Neural crest cell (in vitro differentiated cells): ENCODE measurements at regions not wholly inside any gene's neighbourhood (a gene's known extent, or its start where the extent isn't known, plus 50 kb on each side); places are given as distances from the start of the nearest gene placed in this dataset.

Experiments used
- DNase-seq: peaks from one replicate; pipeline ENCODE4 v3.0.0; 2021; ENCODE audit warnings: low read depth, mixed read lengths, low spot score
- H3K27ac Mint-ChIP-seq: one replicate; pipeline ENCODE4 v1.8.0; 2021; ENCODE audit warnings: mild to moderate bottlenecking, mixed read lengths; ENCODE audit not compliant: unreplicated experiment
- H3K27me3 Mint-ChIP-seq: 2 replicates; pipeline ENCODE4 v1.8.0; 2021; ENCODE audit warnings: low read depth, mild to moderate bottlenecking, mixed read lengths
- H3K36me3 Mint-ChIP-seq: 2 replicates; pipeline ENCODE4 v1.8.0; 2021; ENCODE audit warnings: low read depth, mild to moderate bottlenecking, mixed read lengths
- H3K4me1 Mint-ChIP-seq: 2 replicates; pipeline ENCODE4 v1.8.0; 2021; ENCODE audit warnings: mixed read lengths
- H3K4me3 Mint-ChIP-seq: one replicate; pipeline ENCODE4 v1.8.0; 2021; ENCODE audit warnings: mild to moderate bottlenecking, mixed read lengths
- H3K9me3 Mint-ChIP-seq: 2 replicates; pipeline ENCODE4 v1.8.0; 2021; ENCODE audit warnings: mixed read lengths
- CTCF ChIP-seq: fragments of 200-600 bp; sonication (generic); conservative IDR thresholded peaks from 2 replicates; pipeline ENCODE4 v1.5.0; 2021; ENCODE audit warnings: antibody characterized with exemption, mild to moderate bottlenecking

DNA sequence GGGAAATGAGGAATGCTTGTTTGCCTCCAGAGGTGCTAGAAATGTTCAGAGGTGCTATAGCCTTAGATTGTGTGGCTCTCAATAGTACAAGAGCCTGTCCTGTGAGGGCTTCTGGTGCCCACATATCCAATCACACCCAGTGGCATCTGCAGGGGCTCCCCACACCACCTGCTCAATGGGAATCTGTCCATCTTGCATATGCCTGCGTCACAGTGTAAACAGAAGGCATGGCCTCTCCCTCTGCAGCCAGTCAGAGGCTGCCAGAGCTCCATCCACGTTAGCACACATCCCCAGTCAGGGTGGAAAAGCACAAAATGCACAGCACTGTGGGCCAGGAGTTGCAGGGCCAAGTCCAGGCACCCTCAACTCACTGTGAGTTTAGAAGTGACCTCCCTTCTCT is 113.6 kb upstream of the GRIK3 start:
- no peaks in the 10 kb centered on the region for H3K9me3 Mint-ChIP-seq
- H3K27me3 Mint-ChIP-seq: peaks cover 45% of the 10 kb centered on the region
- H3K4me3 Mint-ChIP-seq: no peak overlapping the region
- TF ChIP-seq CTCF: no peak
- no peaks in the 10 kb centered on the region for H3K4me1 Mint-ChIP-seq
- no peaks in the 10 kb centered on the region for H3K36me3 Mint-ChIP-seq
- no peak for DNase-seq
- no peak overlapping the region for H3K27ac Mint-ChIP-seq

DNA sequence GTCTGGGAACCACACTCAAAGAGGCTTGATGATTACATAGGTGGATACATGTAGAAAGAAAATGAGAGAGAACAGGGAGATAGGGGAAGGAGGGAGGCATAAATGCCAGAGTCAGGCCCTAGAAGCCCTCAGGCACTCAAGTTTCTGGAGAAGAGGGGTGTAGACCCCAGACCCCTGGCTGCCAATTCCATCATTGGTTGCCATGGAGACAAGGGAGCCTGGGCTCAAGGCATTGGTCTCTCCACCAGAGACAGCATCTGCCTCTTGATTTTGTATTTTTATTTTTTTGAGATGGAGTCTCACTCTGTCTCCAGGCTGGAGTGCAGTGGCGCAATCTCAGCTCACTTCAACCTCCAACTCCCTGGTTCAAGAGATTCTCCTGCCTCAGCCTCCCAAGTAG is 114.3 kb upstream of the GRIK3 start:
- H3K27me3 Mint-ChIP-seq: peaks cover 38% of the 10 kb centered on the region
- no peak overlapping the region for H3K27ac Mint-ChIP-seq
- H3K36me3 Mint-ChIP-seq: no peaks in the 10 kb centered on the region
- no peak overlapping the region for H3K4me3 Mint-ChIP-seq
- H3K9me3 Mint-ChIP-seq: no peaks in the 10 kb centered on the region
- no peak for DNase-seq
- H3K4me1 Mint-ChIP-seq: no peaks in the 10 kb centered on the region
- no peak for TF ChIP-seq CTCF

DNA sequence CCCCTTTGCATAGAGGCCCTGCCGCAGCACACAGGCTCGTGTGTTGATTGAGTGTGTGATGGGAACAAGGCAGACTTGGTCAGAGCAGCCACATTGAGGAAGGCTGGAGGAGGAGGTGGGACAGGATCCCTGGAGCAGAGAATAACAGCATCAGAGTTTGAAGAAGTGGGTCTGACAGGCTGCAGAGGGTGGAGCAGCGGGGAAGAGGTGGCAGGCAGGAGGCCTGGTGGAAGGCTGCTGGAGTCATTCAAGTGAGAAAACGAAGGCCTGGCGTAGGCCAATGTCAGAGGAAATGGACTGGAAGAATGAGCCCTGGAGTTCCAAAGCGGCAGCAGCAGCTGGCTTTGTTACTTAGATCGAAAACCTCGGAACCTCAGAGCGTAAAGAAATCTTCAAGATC is 115.0 kb upstream of the GRIK3 start:
- Mint-ChIP-seq H3K27ac (no peak overlapping the region), H3K9me3 (no peaks in the 10 kb centered on the region), H3K4me3 (no peak overlapping the region), H3K4me1 (no peaks in the 10 kb centered on the region), H3K27me3 (peaks cover 34% of the 10 kb centered on the region), H3K36me3 (no peaks in the 10 kb centered on the region)
- no peak for TF ChIP-seq CTCF
- DNase-seq: no peak

GRCh38 chr1:37150986-37151385 is 116.7 kb upstream of the GRIK3 start:
- no peak for DNase-seq
- Mint-ChIP-seq H3K9me3 (peaks cover 3% of the 10 kb centered on the region), H3K27me3 (peaks cover 21% of the 10 kb centered on the region), H3K4me1 (no peaks in the 10 kb centered on the region), H3K36me3 (no peaks in the 10 kb centered on the region), H3K4me3 (no peak overlapping the region), H3K27ac (no peak overlapping the region)
- TF ChIP-seq CTCF: no peak

DNA sequence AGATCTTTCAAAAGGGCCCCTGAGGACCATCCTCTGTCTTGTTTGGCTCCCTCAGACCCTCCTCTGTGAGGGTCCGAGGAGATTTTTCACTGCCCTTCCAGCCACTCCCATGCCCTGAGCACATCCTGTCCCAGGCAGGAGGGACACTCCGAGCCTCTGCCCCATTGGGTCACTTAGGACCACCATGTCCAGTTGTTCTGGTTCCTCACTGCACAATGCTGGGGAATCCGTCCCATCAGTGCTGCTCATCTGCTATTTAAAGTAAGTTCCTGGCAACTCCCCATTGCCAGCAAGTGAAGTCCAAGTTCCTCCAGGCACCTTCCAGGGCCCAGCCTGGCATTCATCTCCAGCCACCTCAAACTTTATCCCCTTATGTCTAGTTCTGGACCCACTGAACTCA is 117.5 kb upstream of the GRIK3 start:
- H3K36me3 Mint-ChIP-seq: no peaks in the 10 kb centered on the region
- no peaks in the 10 kb centered on the region for H3K4me1 Mint-ChIP-seq

More for the DNA sequence above, 117.5 kb upstream of the GRIK3 start:
- TF ChIP-seq CTCF: no peak
- Mint-ChIP-seq H3K27ac (no peak overlapping the region), H3K9me3 (peaks cover 3% of the 10 kb centered on the region), H3K4me3 (no peak overlapping the region), H3K27me3 (peaks cover 15% of the 10 kb centered on the region)
- DNase-seq: no peak
